GM06990 (cell line): ENCODE measurements at regions not wholly inside any gene's neighbourhood (a gene's known extent, or its start where the extent isn't known, plus 50 kb on each side); places are given as distances from the start of the nearest gene placed in this dataset.

Source experiments
- DNase-seq: peaks from one replicate; pipeline ENCODE4 v3.0.0-alpha.2; 2011; ENCODE audit not compliant: insufficient read length; ENCODE audit errors: extremely low read depth
- H3K27me3 ChIP-seq: replicated peaks from 2 replicates; pipeline ENCODE4 v1.6.0; 2011; ENCODE audit warnings: low read length; ENCODE audit not compliant: control insufficient read depth, insufficient read depth
- H3K36me3 ChIP-seq: 2 replicates; pipeline ENCODE4 v1.5.1; 2011; ENCODE audit warnings: low read length; ENCODE audit not compliant: control insufficient read depth, insufficient read depth
- H3K4me3 ChIP-seq: replicated peaks from 2 replicates; pipeline ENCODE4 v1.5.1; 2011; ENCODE audit warnings: low read depth, mild to moderate bottlenecking, control low read depth, low read length
- TF ChIP-seq, protein P1 (sequence below): IDR thresholded peaks from 2 replicates; pipeline ENCODE4 v1.5.1; 2011; ENCODE audit warnings: low read length, control low read depth, mild to moderate bottlenecking, inconsistent platforms; ENCODE audit not compliant: insufficient read depth, poor library complexity, severe bottlenecking

DNA sequence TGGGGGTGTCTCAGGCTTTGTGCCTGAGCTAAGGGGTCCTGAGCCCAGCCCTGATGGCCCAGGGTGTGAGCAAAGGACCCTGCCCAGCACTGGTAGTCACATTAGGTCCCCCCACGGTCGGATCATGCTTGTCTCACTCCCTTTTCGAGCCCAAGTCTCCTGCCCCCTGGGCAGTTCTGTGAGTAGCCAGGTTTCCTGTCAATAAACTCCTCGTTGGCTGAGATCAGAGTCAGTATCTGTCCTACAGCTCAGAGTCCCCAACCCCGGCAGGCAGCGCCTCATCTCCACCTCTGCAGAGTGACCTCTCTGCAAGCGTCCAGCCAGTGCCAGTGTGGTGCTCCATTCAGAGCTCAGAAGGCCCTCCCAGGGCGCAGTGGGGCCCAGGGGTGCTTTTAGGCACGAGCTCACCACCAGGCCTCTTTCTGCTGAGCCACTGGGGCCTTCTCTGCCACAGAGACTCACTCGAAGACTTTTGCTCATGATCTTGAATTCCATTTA lies 93.7 kb upstream of the PMEPA1 start:
- no peak for DNase-seq
- TF ChIP-seq, protein P1, sequence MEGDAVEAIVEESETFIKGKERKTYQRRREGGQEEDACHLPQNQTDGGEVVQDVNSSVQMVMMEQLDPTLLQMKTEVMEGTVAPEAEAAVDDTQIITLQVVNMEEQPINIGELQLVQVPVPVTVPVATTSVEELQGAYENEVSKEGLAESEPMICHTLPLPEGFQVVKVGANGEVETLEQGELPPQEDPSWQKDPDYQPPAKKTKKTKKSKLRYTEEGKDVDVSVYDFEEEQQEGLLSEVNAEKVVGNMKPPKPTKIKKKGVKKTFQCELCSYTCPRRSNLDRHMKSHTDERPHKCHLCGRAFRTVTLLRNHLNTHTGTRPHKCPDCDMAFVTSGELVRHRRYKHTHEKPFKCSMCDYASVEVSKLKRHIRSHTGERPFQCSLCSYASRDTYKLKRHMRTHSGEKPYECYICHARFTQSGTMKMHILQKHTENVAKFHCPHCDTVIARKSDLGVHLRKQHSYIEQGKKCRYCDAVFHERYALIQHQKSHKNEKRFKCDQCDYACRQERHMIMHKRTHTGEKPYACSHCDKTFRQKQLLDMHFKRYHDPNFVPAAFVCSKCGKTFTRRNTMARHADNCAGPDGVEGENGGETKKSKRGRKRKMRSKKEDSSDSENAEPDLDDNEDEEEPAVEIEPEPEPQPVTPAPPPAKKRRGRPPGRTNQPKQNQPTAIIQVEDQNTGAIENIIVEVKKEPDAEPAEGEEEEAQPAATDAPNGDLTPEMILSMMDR: no peak
- no peaks in the 10 kb centered on the region for H3K36me3 ChIP-seq
- H3K27me3 ChIP-seq: peaks cover 3% of the 10 kb centered on the region
- no peak overlapping the region for H3K4me3 ChIP-seq

DNA sequence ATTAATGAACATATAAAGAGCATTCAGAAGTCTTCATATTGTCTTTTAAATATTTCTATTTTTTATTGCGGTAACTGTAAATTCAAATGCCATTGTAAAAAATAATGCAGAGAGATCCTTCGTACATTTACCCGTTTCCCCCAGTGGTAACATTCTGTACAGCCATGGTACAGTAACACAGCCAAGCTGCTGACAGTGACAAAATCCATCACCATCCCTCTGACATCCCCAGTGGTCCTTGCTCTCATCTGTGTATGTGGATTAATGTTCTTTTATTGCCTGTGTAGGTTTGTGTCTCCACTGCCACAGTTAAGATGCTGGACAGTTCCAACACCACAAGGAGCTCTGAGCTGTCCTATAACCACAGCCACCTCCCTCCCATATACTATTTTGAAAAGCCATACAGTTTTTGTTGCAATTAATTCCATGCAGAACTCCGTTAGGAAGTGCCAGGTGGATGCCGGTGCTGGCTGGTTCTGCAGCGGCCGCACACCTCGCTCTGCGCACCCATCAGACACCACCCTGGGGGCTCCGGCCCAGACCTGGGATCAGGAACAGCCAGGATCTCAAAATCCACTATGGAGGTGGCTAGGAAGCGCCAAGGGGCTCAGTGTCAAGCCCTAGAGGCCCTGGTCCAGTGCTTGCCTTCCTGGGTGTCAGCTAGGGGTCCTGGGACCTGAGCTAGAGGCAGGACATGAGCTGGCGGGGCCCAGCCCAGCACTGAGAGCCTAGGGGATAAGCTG lies 93.1 kb upstream of the PMEPA1 start:
- no peak overlapping the region for H3K4me3 ChIP-seq
- no peak for DNase-seq
- peaks cover 3% of the 10 kb centered on the region for H3K27me3 ChIP-seq
- no peaks in the 10 kb centered on the region for H3K36me3 ChIP-seq
- TF ChIP-seq, protein P1: no peak

DNA sequence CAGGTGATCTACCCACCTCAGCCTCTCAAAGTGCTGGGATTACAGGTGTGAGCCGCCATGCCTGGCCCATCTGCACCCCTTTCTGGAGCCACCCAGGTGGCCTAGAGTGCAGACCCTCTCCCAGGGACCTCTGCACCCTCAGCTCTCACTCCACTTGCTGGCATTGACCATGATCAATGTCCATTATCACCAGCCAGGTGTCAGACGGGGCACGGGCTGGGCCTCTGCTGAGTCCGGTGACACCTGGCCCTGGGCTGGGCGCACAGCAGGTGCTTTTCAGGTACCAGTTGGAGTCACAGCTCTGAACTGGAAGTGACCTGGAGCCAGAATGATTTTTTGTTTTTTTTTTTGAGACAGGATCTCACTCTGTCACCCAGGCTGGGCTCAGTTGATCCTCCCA lies 91.8 kb upstream of the PMEPA1 start:
- DNase-seq: no peak
- TF ChIP-seq, protein P1: no peak
- Histone ChIP-seq H3K36me3 (no peaks in the 10 kb centered on the region), H3K4me3 (no peak overlapping the region), H3K27me3 (peaks cover 3% of the 10 kb centered on the region)

DNA sequence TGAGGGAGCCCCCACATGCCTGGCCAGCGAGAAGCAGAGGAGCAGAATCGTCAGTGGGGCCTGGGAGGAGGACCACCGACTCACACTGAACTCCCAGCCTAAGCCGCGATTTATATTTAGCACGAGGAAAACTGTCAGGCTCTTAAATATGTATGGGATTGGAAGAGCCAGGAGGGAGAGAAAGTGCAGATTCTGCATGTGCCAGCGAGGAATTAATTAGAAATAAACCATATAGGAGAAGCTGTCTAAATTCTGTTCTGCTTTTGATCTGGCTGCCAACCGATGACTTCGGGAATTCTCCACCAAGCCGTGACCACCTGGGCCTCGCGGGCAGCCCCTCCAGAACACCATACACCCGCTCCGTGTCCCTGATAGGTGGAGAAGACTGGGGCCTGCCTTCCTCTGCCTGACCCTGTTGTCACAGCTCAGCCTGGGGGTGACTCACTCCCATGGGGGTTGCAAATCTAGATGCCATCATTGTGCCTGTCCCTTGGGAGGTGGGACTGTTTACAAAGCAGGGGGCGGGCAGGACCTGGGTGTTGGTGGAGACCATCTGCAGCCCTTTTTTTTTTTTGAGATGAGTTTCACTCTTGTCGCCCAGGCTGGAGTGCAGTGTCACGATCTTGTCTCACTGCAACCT lies 91.1 kb upstream of the PMEPA1 start:
- H3K27me3 ChIP-seq: peaks cover 3% of the 10 kb centered on the region

DNA sequence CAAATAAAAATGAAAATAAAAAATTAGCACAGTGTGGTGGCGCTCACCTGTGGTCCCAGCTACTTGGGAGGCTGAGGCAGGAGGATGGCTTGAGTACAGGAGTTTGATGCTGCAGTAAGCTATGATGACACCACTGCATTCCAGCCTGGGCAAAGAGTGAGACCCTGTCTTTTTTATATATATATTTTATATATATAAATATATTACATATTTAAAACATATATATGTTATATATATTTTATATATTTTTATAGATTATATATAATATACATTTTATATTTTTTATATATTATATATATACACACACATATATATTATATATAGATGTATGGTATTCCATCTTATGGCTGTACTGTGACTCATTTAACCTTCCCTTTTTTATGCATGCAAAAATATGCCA lies 87.6 kb upstream of the PMEPA1 start:
- TF ChIP-seq, protein P1: no peak
- DNase-seq: no peak
- no peaks in the 10 kb centered on the region for H3K27me3 ChIP-seq

More for the DNA sequence above, 91.1 kb upstream of the PMEPA1 start:
- TF ChIP-seq, protein P1: no peak
- Histone ChIP-seq H3K4me3 (no peak overlapping the region), H3K36me3 (no peaks in the 10 kb centered on the region)
- no peak for DNase-seq

More for the DNA sequence above, 87.6 kb upstream of the PMEPA1 start:
- H3K36me3 ChIP-seq: no peaks in the 10 kb centered on the region
- no peak overlapping the region for H3K4me3 ChIP-seq
